Esophagus muscularis mucosa (tissue), 3 donors: ENCODE measurements at regions not wholly inside any gene's neighbourhood (a gene's known extent, or its start where the extent isn't known, plus 50 kb on each side); places are given as distances from the start of the nearest gene placed in this dataset.

Experiments used
- POLR2A ChIP-seq: fragments of 450-650 bp; IDR thresholded peaks from one replicate; pipeline ENCODE4 v1.6.1; 2017; ENCODE audit warnings: antibody characterized with exemption, moderate library complexity, mild to moderate bottlenecking, low read depth
- POLR2AphosphoS5 ChIP-seq, 2 donors: sonication (generic); formaldehyde crosslinking; IDR thresholded peaks; one replicate each; pipeline ENCODE4 v1.6.1; 2017; ENCODE audit warnings: antibody characterized with exemption in 2 of 2
- TF ChIP-seq, protein P1 (sequence below), 3 experiments: fragments of 200-600 bp in 2 of 3; fragments of 450-650 bp in 1 of 3; sonication (generic) in 2 of 3; IDR thresholded peaks; one replicate each; pipeline ENCODE4 v1.5.1; 2017 to 2019; ENCODE audit warnings: antibody characterized with exemption in 3 of 3, mild to moderate bottlenecking in 2 of 3, moderate library complexity in 1 of 3

DNA sequence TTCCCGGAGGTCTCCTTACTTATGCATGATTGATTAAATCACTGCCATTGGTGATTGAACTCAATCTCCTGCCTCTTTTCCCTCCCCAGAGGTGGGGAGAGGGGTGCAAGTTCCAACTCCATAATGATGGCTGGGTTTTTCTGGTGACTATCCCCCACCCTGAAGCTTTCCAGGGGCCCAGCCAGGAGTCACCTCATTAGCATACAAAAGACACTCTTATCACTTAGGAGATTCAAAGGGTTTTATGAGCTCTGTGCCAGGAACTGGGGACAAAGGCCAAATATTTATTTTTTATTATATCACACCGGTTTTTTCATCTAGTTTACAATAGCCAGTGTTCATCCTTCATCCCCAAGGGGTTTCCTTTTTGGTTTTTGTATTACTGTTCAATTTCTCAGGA is 300.7 kb downstream of the ETNK1 start:
- TF ChIP-seq, protein P1, sequence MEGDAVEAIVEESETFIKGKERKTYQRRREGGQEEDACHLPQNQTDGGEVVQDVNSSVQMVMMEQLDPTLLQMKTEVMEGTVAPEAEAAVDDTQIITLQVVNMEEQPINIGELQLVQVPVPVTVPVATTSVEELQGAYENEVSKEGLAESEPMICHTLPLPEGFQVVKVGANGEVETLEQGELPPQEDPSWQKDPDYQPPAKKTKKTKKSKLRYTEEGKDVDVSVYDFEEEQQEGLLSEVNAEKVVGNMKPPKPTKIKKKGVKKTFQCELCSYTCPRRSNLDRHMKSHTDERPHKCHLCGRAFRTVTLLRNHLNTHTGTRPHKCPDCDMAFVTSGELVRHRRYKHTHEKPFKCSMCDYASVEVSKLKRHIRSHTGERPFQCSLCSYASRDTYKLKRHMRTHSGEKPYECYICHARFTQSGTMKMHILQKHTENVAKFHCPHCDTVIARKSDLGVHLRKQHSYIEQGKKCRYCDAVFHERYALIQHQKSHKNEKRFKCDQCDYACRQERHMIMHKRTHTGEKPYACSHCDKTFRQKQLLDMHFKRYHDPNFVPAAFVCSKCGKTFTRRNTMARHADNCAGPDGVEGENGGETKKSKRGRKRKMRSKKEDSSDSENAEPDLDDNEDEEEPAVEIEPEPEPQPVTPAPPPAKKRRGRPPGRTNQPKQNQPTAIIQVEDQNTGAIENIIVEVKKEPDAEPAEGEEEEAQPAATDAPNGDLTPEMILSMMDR (IDR thresholded peaks at IDR 0.05): no peak
- no peak for TF ChIP-seq POLR2A
- TF ChIP-seq POLR2AphosphoS5 (IDR thresholded peaks at IDR 0.05): no peak
